Ovary (tissue), 3 donors: ENCODE measurements at regions not wholly inside any gene's neighbourhood (a gene's known extent, or its start where the extent isn't known, plus 50 kb on each side); places are given as distances from the start of the nearest gene placed in this dataset.

Experiments
- POLR2A ChIP-seq: fragments of 450-650 bp; IDR thresholded peaks from one replicate; pipeline ENCODE4 v1.6.1; 2017; ENCODE audit warnings: antibody characterized with exemption, mild to moderate bottlenecking, moderate library complexity
- TF ChIP-seq, protein P1 (sequence below), 3 donors: fragments of 450-650 bp in 2 of 3; fragments of 200-600 bp in 1 of 3; IDR thresholded peaks; one replicate each; pipeline versions ENCODE4 v1.5.1 to v1.8.0; 2016 to 2022; ENCODE audit warnings: antibody characterized with exemption in 3 of 3, mild to moderate bottlenecking in 1 of 3
- donor health status: DM: no; HTN: no; CAD: no.

DNA sequence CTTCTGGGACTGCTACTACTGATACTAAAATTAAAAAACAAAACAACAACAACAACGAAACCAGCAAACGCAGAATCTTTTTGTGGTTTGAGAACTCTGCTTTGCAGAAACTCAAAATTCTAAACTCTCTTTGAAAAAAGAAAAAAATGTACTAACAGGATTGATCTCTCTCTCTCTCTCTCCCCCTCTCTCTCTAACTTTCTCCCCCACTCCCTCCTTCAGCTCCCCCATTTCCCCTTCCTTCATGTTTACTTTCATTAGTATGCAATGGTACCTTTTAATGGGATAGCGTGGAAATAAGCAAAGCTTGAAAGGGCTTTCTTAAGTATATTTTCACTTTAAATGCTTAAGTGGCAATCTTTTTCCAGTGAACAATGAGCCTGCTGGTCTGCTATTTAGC is 562.6 kb upstream of the ADGRL2 start:
- TF ChIP-seq, protein P1, sequence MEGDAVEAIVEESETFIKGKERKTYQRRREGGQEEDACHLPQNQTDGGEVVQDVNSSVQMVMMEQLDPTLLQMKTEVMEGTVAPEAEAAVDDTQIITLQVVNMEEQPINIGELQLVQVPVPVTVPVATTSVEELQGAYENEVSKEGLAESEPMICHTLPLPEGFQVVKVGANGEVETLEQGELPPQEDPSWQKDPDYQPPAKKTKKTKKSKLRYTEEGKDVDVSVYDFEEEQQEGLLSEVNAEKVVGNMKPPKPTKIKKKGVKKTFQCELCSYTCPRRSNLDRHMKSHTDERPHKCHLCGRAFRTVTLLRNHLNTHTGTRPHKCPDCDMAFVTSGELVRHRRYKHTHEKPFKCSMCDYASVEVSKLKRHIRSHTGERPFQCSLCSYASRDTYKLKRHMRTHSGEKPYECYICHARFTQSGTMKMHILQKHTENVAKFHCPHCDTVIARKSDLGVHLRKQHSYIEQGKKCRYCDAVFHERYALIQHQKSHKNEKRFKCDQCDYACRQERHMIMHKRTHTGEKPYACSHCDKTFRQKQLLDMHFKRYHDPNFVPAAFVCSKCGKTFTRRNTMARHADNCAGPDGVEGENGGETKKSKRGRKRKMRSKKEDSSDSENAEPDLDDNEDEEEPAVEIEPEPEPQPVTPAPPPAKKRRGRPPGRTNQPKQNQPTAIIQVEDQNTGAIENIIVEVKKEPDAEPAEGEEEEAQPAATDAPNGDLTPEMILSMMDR (IDR thresholded peaks at IDR 0.05): no peak
- no peak for TF ChIP-seq POLR2A
